DND-41 (cell line): ENCODE measurements at regions not wholly inside any gene's neighbourhood (a gene's known extent, or its start where the extent isn't known, plus 50 kb on each side); places are given as distances from the start of the nearest gene placed in this dataset.

ENCODE experiments used
- CTCF ChIP-seq: IDR thresholded peaks from 2 replicates; pipeline ENCODE4 v1.5.1; 2012; ENCODE audit warnings: borderline replicate concordance, low read length, moderate library complexity, mild to moderate bottlenecking; ENCODE audit not compliant: poor library complexity, severe bottlenecking; ENCODE audit errors: extremely low read depth
- EZH2 ChIP-seq: IDR thresholded peaks from 3 replicates; pipeline ENCODE4 v1.6.1; 2012; ENCODE audit warnings: borderline replicate concordance, low read depth, mild to moderate bottlenecking, moderate library complexity, low read length, inconsistent platforms; ENCODE audit not compliant: severe bottlenecking

- TF ChIP-seq CTCF (no peak), EZH2 (no peak)
Measured at GRCh38 chr6:9131616-9132015, 696.3 kb upstream of the SLC35B3 start.
